Hematopoietic multipotent progenitor cell treated with erythropoietin and hydrocortisone succinate and interleukin-3 and kit ligand, for 17 days (in vitro differentiated cells): ENCODE measurements at regions not wholly inside any gene's neighbourhood (a gene's known extent, or its start where the extent isn't known, plus 50 kb on each side); places are given as distances from the start of the nearest gene placed in this dataset.

ENCODE experiments used
- DNase-seq: peaks from one replicate; pipeline ENCODE4 v3.0.0-alpha.2; 2015; ENCODE audit warnings: low spot score

- no peak for DNase-seq
Measured at GRCh38 chr1:218717575-218717974, 372.4 kb downstream of the TGFB2 start.

GRCh38 chr1:218718206-218718605 is 373.1 kb downstream of the TGFB2 start:
- no peak for DNase-seq

DNA sequence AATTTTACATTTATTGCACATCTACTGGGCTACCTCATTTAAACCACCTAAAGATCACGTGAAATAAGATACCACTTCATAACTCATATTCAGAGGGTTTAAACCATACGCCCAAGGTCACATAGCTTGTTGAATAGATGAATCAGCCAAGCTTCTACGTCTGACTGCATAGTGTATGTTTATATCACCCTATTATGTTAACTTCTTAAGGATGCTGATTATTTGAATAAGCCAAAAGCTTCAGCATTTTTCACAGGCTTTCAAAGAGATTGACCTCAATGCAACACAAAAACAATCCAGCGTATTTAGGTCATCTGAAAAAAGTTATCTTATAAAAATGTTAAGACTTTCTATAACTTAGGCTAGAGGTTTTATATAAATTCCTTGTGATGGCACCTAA is 373.8 kb downstream of the TGFB2 start:
- no peak for DNase-seq

DNA sequence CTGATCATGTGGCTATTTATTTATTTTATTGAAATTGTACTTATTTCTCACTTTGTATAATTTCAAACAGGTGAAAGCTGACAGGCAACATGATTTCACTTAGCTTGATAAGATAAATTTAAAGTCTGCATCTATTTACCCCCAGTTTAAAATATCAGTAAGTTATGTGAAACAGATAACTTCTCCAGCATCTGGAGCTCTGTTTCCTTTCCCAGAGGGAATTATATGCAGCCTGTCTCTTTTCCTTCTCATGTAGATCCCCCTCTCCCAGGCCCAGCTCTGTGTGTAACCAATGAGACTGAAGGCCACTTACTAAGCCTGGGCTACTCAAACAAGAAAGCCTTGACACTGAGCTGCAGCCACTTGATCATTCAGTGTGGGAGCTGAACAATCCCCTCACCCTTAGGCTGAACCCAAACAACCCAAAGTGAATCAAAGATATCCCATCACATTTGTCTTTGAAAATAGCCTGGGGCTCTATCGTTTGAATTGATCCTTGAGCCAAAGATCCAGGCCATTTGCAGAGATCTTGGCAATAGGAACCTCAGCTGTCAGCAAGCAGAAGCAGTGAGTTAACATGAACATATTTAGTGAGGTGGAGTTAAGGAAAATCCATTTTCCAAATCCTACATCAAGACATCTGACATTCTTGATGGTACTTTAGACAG is 383.9 kb downstream of the TGFB2 start:
- no peak for DNase-seq

DNA sequence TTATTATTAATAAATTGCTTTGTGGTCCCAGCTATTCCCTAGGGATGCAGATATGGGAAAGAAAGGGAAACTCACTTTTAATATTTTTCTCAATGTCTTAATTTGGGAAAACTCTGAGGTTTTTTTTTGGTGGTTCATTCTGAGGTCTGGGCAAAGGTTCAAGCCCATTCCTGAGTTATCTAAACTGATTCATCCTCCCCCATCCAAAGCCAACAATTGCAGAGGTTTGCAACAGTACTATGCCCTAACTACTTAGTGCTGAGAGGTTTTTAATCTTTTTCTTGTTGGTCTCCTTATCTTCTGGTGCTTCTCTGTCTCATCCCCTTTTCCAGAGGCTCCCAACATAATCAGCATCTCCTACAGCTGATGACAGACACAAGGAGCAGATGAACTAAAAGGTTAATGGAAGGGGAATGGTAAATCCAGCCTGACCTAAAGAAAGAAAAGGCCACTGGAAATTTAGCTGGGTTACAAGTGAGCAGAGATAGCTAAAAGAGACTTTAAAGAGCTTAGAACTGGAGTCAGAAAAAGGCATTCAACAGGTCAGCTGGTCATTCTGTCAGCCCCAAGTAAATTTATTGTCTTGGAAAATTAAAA is 390.4 kb downstream of the TGFB2 start:
- DNase-seq = no peak

DNA sequence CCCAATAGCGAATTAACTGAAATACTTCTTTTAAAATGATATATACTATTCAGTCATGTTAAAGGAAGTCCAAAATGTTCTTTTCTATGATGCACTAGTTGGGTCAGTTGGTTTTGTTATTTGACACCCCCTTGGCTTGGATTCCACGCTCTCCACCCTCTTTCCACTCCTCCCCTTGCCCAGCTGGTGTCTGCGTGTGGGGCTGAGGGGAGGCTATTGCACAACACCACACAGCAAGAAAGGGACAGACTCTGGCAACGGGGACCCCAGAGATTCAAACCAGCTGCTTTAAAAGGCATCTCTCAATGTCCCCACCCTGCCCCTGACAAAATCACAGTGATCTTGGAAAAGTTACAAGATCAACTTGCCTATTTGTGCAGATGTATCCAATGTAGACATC is 394.3 kb downstream of the TGFB2 start:
- no peak for DNase-seq

GRCh38 chr1:218741852-218742251 is 396.7 kb downstream of the TGFB2 start:
- no peak for DNase-seq

DNA sequence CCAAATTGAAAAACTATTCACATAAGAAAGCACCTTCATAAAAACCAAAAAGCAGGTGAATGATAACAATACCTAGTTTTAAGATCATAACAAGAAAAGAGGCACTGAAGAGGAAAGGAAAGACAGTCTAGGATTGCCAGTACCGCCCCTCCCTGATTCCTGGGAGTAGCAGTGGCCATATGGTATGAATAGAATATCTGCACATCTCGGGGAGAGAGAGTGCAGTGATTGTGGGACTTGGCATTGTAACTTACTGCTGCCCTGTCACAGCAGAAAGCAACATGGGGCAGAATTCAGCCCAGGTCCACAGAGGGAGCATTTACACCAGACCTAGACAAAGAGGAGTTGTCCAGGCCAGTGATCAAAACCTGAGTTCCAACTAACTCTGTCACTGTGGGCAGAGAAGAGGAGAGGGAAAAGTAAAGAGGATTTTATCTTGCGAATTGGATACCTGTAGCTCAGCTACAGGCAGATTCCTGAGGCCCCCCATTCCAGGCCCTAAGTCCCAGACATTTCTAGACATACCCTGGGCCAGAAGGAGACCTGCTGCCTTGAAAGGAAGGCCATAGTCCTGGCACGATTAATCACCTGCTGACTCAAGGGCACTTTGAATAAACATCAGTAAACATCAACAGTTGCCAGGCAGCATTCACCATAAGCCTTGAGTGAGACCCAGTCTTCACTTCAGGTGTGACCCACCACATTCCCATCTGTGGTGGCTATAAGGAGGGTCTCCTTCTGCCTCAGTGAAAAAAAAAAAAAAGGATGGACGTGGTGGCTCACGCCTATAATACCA is 397.5 kb downstream of the TGFB2 start:
- DNase-seq = no peak

DNA sequence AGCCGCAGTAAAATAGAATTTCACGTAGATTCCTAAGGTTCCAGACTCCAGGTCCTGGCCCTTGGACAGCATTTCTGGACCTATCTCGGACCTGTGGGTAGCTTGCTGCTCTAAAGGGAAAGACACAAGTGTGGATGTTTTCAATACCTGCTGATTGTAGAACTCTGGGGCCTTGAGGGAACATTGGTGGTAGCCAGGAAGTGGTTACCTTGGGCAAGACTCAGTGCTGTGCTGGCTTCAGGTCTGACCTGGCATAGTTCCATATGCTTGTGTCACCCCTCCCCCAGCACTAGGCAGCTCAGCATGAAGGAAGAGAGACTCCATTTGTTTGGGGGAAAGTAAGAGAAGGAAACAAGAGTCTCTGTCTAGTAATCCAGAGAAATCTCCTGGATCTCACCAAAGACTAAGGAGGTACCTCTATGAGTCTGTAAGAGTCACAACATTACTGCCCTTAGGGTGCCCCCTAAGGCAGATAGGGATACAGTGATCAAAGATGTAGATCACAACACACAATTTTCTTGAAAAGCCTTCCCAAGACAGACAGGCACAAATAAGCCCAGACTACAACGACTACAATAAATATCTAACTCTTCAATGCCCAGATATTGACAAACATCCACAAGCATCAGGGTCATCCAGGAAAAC is 398.8 kb downstream of the TGFB2 start:
- no peak for DNase-seq

DNA sequence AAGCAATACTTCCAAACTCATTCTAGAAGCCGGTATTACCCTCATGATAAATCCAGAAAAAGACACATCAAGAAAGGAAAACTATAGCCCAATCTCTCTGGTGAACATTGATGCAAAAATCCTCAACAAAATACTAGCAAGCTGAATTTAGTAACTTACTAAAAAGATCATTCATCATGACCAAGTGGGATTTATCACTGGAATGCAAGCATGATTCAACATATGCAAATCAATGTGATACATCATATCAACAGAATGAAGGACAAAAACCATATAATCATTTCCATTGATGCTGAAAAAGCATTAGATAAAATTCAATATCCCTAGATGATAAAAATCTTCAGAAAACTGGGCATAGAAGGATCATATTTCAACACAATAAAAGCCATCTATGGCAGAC is 402.9 kb downstream of the TGFB2 start:
- no peak for DNase-seq

GRCh38 chr1:218750216-218750970 is 405.3 kb downstream of the TGFB2 start:
- DNase-seq = no peak

DNA sequence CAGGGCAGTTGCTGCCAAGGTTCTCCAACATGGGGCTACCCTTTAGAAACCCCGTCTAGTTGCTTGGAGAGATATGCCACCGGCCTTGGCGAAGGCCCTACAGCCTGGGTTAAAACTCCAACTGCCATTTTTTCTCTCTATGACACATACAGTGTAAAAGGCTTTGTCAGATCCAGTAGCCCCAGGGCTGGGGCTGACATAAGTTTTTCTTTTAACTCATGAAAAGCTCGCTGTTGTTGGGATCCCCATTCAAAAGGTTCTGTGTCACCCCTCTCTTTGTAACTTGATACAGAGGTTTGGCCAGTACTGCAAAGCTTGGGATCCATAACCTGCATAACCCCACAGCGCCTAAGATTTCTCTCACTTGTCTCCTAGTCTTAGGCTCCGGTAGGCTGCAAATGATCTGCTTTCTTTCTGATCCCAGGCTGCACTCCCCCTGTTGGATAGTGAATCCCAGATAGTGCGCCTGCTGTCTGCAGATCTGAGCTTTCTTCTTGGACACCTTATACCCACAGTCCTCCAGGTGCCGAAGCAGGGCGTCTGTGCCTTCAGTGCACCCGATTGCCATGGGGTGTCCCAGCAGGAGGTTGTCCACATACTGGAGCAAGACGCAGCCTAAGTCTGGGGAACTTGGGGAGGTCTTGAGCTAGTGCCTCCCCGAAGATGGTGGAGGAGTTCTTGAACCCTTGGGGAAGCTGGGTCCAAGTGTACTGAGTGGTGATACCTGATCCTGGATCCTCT is 406.2 kb downstream of the TGFB2 start:
- no peak for DNase-seq

- DNase-seq = no peak
Measured at GRCh38 chr1:218752126-218752525, 407.0 kb downstream of the TGFB2 start.

GRCh38 chr1:218754477-218754876 is 409.3 kb downstream of the TGFB2 start:
- DNase-seq = no peak

DNA sequence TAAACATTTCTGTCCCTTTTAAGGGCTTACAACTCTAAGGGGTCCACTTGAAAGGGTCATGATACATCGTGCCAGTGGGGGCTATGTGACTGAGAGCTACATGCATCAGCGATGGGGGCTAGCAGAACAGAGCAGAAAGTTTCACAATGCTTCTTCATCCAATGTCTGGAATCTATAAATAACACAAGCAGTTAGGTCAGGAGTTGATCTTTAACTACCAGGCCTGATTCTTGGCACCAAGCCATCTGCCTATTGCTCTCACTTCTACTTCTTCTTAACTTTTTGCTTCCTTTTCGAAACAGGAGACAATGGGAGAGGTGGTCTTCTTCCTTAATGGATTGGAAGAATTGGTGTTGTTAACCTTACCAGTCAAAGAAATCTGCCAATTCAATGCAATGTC is 410.0 kb downstream of the TGFB2 start:
- no peak for DNase-seq

DNA sequence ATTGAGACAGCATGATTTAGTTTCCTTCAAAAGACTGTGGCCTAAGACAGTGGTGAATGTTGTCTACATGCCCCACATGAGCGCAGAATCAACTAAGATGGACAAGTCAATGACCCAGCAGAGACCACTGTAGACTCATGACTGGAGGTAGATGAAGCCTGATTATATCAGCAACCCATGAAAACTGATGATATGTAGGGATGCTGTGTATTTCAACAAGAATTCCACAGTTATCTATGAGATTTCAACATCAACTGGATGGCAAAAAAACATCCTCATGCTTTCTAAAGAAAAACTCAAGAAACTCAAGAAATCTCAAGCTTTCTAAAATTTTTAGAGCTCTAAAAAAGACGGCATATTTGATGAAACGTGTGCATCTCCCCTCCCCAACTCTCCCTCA is 413.9 kb upstream of the LYPLAL1 start:
- no peak for DNase-seq

DNA sequence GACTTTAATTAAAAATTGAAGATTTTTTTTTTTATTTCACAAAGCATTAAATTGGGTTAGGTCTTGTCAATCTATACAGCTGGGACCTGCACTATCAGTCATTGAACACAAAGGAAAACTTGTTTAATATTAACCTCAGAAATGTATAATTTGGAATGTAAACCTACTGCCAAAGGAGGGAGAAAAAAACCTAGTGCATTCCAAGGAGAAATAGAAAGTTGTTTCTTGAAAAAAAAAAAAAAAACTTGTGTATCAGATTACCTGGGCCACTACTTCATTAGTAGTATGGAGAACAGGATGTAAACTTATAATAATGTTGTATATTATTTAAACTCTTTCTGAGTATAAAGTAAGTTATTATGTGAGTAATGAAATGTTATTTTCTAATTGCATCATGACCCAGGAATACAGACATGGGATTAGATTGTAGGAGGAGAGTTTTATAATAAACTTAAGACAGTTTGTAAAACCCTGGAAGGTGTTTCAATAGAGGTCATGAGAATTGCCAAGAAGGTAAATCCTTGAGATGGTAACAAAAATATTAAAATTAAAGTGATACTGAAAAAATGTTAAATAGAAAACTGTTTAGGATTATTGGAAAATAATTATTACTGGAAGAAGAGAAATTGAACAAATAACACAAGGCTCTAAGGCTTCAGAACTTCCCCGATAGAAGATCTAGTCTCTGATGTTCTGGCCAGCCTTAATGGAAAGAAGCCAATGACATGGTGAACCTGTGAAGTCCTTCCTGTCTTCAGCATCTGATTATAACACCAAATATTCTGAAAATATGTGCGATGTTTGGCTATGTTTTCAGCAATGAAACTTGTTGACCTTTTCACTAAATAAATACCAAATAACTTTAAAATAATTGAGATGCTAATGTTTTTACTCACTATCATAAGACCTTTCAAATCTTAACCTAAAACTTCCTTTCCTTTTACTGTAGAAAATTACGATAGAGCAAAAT is 412.8 kb upstream of the LYPLAL1 start:
- no peak for DNase-seq

DNA sequence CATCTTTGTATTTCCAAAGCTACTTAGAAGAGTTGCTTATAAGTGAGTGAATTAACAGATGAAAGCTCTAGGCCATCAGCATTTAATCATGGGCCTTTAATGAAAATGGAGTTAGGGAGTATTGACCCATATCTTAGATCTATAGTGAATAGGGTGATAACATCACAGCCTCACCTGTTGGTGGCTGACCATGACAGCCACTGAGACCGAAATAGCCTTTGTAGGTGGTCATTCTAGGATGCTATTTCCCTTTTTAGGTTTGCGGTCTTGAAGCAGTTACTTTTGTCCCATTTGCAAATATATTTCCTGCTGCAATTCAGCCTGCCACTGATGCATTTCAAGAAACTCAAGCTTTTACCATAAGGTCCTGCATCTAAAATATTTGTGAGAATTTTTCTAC is 410.1 kb upstream of the LYPLAL1 start:
- no peak for DNase-seq

GRCh38 chr1:218765753-218766152 is 407.9 kb upstream of the LYPLAL1 start:
- no peak for DNase-seq

GRCh38 chr1:218771931-218772330 is 401.7 kb upstream of the LYPLAL1 start:
- no peak for DNase-seq
